Hematopoietic multipotent progenitor cell treated with erythropoietin and hydrocortisone succinate and interleukin-3 and kit ligand, for 6 days (in vitro differentiated cells): ENCODE measurements at regions not wholly inside any gene's neighbourhood (a gene's known extent, or its start where the extent isn't known, plus 50 kb on each side); places are given as distances from the start of the nearest gene placed in this dataset.

ENCODE experiments used
- DNase-seq: peaks from one replicate; pipeline ENCODE4 v3.0.0-alpha.2; 2015

DNA sequence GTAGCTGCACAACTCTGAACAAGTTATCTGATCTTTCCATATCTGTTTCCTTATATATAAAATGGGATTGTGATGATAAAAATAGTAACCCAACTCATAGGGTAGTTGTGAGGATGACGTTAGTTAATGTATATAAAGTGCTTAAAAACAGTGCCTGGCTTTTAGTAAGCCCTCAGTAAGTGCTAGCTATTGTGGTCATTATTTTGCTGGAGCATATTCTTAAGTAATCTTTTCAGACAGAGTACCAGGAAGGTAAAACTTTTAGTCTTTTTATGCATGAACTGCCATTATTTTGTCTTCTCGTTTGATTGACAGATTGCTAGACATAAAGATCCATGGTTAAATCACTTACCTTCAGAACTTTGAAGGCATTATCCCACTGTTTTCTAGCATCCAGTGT lies 62.5 kb upstream of the SIM2 start:
- DNase-seq = no peak

- DNase-seq = no peak
Observed at GRCh38 chr21:36639769-36640168, 59.1 kb upstream of the SIM2 start.

DNA sequence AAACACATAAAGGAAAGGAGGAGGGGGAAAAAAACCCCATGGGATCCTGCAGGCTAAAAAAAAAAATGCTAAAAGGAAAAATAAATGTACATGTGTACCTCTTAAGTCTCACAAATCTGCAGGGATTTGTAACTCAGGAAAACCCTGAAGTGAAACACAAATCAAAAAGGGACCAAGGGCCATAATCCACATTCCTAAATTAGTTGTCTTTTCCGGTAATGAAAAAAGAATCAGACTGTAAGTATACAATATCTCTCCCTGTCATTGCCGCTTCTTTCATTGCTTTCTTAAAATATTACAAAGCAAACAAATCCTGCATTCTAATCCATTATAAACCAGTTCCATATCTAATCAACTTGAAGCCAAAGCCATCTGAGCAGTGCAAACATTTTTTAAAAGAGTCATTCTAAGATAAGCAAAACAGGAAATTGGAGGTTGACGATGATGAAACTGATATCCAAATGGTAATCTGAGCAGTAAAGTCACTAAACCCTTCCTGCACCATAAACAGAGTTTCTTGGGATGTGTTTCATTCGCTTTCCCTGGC lies 58.7 kb upstream of the SIM2 start:
- DNase-seq = peak; percentile 6

GRCh38 chr21:36640721-36641244 lies 58.1 kb upstream of the SIM2 start:
- DNase-seq = no peak

- no peak for DNase-seq
Observed at GRCh38 chr21:36641346-36641745, 57.6 kb upstream of the SIM2 start.

- no peak for DNase-seq
Observed at GRCh38 chr21:36641886-36642285, 57.0 kb upstream of the SIM2 start.

DNA sequence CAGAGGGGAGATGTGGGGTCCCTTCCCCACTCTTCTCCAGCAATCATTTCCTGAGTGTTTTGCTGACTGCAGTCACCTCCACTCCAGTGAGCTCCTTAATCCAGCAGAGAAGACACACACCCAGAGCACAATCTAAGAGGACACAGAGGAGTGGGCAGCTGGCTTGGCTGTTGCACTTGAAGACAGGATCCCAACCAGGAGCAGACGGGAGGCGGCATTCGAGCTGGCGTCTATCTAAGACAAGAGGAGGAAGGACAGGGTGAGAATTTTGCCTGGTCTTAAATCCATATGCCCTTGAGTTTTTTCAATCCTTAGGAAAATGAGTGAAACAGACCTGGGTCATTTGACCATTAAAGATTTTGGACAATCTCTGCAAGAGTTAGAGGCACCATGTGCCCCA lies 56.1 kb upstream of the SIM2 start:
- DNase-seq = no peak

- no peak for DNase-seq
Observed at GRCh38 chr21:36643374-36644250, 55.3 kb upstream of the SIM2 start.

- DNase-seq = no peak
Observed at GRCh38 chr21:36646011-36646410, 52.9 kb upstream of the SIM2 start.

GRCh38 chr21:36646645-36647044 lies 52.3 kb upstream of the SIM2 start:
- no peak for DNase-seq

- no peak for DNase-seq
Observed at GRCh38 chr21:36647279-36648093, 51.4 kb upstream of the SIM2 start.
